Fibroblast of lung (primary cell): ENCODE measurements at regions not wholly inside any gene's neighbourhood (a gene's known extent, or its start where the extent isn't known, plus 50 kb on each side); places are given as distances from the start of the nearest gene placed in this dataset.

Source experiments
- EZH2 ChIP-seq: IDR thresholded peaks from 2 replicates; pipeline ENCODE4 v1.5.1; 2012; ENCODE audit warnings: low read length, control low read depth, mild to moderate bottlenecking; ENCODE audit errors: missing control alignments
- TF ChIP-seq, protein P1 (sequence below), 2 donors: IDR thresholded peaks in 1 of 2; conservative IDR thresholded peaks in 1 of 2; 1 replicate in 1 of 2; 2 replicates in 1 of 2; pipeline ENCODE4 v1.5.1; 2011 to 2012; ENCODE audit warnings: low read length in 2 of 2, control low read depth in 1 of 2, inconsistent platforms in 1 of 2, low read depth in 1 of 2, mild to moderate bottlenecking in 1 of 2

DNA sequence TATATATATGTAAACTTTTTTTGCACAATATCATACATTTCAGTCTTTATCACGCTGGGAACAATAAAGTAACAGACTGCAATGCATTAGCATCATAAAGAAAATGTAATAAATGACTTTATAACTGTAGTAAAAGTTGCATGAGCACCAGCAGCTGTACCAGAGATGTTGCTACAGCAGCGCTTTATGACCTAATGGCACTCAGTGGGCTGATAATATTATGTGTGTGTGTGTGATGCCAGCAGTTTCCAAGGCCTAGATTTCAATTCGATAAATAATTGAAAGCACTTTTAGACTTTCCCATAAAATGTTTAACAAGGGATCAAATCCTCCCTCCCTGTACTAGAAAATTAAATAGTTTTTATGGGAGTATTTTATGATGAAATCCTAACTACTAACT lies 367.6 kb upstream of the AGA start:
- TF ChIP-seq, protein P1, sequence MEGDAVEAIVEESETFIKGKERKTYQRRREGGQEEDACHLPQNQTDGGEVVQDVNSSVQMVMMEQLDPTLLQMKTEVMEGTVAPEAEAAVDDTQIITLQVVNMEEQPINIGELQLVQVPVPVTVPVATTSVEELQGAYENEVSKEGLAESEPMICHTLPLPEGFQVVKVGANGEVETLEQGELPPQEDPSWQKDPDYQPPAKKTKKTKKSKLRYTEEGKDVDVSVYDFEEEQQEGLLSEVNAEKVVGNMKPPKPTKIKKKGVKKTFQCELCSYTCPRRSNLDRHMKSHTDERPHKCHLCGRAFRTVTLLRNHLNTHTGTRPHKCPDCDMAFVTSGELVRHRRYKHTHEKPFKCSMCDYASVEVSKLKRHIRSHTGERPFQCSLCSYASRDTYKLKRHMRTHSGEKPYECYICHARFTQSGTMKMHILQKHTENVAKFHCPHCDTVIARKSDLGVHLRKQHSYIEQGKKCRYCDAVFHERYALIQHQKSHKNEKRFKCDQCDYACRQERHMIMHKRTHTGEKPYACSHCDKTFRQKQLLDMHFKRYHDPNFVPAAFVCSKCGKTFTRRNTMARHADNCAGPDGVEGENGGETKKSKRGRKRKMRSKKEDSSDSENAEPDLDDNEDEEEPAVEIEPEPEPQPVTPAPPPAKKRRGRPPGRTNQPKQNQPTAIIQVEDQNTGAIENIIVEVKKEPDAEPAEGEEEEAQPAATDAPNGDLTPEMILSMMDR (conservative IDR thresholded peaks at IDR 0.05 in 1 of 2, IDR thresholded peaks at IDR 0.05 in 1 of 2; ENCODE audit: low read depth in 1 of 2, low read length in 2 of 2): no peak
- TF ChIP-seq EZH2: no peak
